ENCODE measurements at regions not wholly inside any gene's neighbourhood (a gene's known extent, or its start where the extent isn't known, plus 50 kb on each side); places are given as distances from the start of the nearest gene placed in this dataset.
A peak's percentile ranks its signal among the peaks of the same experiment; 100 is the strongest.
"Not testable (repeated sequence)": the region's sequence is repeated elsewhere in the genome, so short reads cannot be mapped to it uniquely, and the experiment has no call there.

DNA sequence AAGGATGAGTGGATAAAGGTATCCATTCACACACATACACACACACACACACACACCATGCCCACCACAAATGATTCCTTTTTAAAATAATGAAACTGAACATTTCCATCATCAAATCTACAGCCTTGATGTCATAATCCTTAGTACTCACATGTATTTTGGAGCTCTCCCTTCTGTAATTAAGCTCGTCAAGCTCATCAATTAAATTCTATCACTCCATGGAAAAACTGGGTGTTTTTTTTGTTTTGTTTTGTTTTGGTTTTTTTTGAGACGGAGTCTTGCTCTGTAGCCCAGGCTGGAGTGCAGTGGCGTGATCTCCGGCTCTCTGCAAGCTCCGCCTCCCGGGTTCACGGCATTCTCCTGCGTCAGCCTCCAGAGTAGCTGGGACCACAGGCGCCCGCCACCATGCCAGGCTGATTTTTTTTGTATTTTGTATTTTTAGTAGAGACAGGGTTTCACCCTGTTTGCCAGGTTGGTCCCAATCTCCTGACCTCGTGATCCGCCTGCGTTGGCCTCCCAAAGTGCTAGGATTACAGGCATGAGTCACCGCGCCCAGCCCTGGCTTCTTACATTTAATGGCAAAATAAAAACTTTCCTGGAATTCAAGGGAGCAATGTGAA, 78.6 kb upstream of the RGPD4 start:
- Histone ChIP-seq H3K4me1 (ENCODE audit: control insufficient read depth in 2 of 2, insufficient read depth in 2 of 2, low read length in 1 of 2) (no peaks in the 10 kb centered on the region), H3K27ac (ENCODE audit: low read depth in 2 of 2, low read length in 1 of 2) (no peak overlapping the region), H3K27me3 (ENCODE audit: control insufficient read depth in 1 of 2, insufficient read depth in 2 of 2, low read length in 2 of 2) (no peaks in the 10 kb centered on the region), H3K36me3 (ENCODE audit: control insufficient read depth in 2 of 2, insufficient read depth in 2 of 2, low read length in 1 of 2) (no peaks in the 10 kb centered on the region), H3K4me3 (ENCODE audit: low read depth in 1 of 2, low read length in 2 of 2) (no peak overlapping the region), H3K9me3 (ENCODE audit: control insufficient read depth in 2 of 2, insufficient read depth in 1 of 2, low read depth in 1 of 2, low read length in 1 of 2) (no peaks in the 10 kb centered on the region)
- 93 to 94% methylated on average over 15 of the region's 15 CpGs for WGBS, 2 donors

DNA sequence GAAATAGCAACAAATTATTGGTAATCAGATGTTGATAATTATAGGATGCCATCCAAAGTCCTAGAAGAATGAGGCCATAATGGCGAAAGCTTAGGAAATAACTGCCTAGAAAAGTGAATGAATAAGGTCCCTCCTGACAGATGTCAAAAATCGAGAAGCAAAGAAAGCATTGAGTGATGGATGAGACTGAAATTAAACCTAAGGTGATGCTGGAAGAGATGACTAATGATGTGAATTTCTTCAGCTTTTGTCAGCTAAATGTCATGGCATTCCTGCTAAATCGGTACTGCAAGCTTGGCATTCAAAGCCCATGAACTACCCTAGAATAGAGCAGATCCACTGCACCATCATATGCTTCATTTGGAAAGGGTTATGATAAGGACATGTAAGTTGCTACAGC, 74.8 kb upstream of the RGPD4 start:
- H3K4me1 ChIP-seq (ENCODE audit: control insufficient read depth in 2 of 2, insufficient read depth in 2 of 2, low read length in 1 of 2), result no peaks in the 10 kb centered on the region
- no peak overlapping the region for H3K4me3 ChIP-seq (ENCODE audit: low read depth in 1 of 2, low read length in 2 of 2)
- no peaks in the 10 kb centered on the region for H3K27me3 ChIP-seq (ENCODE audit: control insufficient read depth in 1 of 2, insufficient read depth in 2 of 2, low read length in 2 of 2)
- H3K27ac ChIP-seq (ENCODE audit: low read depth in 2 of 2, low read length in 1 of 2), result no peak overlapping the region
- H3K9me3 ChIP-seq (ENCODE audit: control insufficient read depth in 2 of 2, insufficient read depth in 1 of 2, low read depth in 1 of 2, low read length in 1 of 2), result no peaks in the 10 kb centered on the region
- whole genome bisulfite sequencing, 2 donors, result 79 to 80% methylated on average over 3 of the region's 3 CpGs
- no peaks in the 10 kb centered on the region for H3K36me3 ChIP-seq (ENCODE audit: control insufficient read depth in 2 of 2, insufficient read depth in 2 of 2, low read length in 1 of 2)

- not testable (repeated sequence) for H3K36me3 ChIP-seq (ENCODE audit: control insufficient read depth in 2 of 2, insufficient read depth in 2 of 2, low read length in 1 of 2); H3K4me3 ChIP-seq (ENCODE audit: low read depth in 1 of 2, low read length in 2 of 2); H3K9me3 ChIP-seq (ENCODE audit: control insufficient read depth in 2 of 2, insufficient read depth in 1 of 2, low read depth in 1 of 2, low read length in 1 of 2); H3K27ac ChIP-seq (ENCODE audit: low read depth in 2 of 2, low read length in 1 of 2); H3K4me1 ChIP-seq (ENCODE audit: control insufficient read depth in 2 of 2, insufficient read depth in 2 of 2, low read length in 1 of 2); H3K27me3 ChIP-seq (ENCODE audit: control insufficient read depth in 1 of 2, insufficient read depth in 2 of 2, low read length in 2 of 2)
- 84% methylated on average over 8 of the region's 8 CpGs for WGBS, 2 donors
These were observed 72.9 kb upstream of the RGPD4 start for GRCh38 chr2:107753806-107754205.

- H3K4me1 ChIP-seq (ENCODE audit: control insufficient read depth in 2 of 2, insufficient read depth in 2 of 2, low read length in 1 of 2), result no peaks in the 10 kb centered on the region
- no peaks in the 10 kb centered on the region for H3K27me3 ChIP-seq (ENCODE audit: control insufficient read depth in 1 of 2, insufficient read depth in 2 of 2, low read length in 2 of 2)
- no peaks in the 10 kb centered on the region for H3K9me3 ChIP-seq (ENCODE audit: control insufficient read depth in 2 of 2, insufficient read depth in 1 of 2, low read depth in 1 of 2, low read length in 1 of 2)
- no peak overlapping the region for H3K27ac ChIP-seq (ENCODE audit: low read depth in 2 of 2, low read length in 1 of 2)
- no peaks in the 10 kb centered on the region for H3K36me3 ChIP-seq (ENCODE audit: control insufficient read depth in 2 of 2, insufficient read depth in 2 of 2, low read length in 1 of 2)
- 86 to 93% methylated on average over 5 of the region's 5 CpGs for WGBS, 2 donors
- no peak overlapping the region for H3K4me3 ChIP-seq (ENCODE audit: low read depth in 1 of 2, low read length in 2 of 2)
These were observed 69.5 kb upstream of the RGPD4 start for GRCh38 chr2:107757223-107757622.

DNA sequence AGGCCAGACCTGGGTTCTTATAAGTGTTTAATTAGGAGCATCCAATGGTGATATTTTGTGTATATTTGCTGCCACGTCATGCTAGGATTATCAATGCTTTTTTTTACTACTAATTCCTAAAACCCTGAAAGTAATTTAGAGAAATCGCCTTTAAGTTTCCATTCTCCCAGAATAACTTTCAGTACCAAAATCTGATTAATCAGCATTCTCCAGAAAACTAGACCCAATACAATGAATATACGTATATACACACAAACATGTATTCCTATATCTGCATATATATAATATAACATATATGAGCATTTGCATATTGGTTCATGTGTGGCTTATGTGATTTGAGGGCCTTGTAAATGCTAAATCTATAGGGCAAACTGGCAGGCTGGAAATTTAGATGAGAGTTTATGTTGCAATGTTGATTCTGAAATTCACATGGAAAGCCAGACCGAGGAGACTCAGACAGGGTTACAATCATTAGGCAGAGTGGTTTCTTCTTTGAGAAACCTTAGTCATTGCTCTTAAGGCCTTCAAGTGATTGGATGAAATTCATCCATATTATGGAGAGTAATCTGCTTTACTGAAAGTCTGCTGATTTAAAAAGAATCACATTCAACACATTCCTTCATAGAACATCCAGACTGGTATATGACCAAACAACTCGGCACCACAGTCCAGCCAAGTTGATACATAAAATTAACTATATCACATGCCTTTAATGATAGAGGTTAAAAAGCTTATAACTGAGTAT, 65.9 kb upstream of the RGPD4 start:
- WGBS, 2 donors, result 84 to 89% methylated on average over 5 of the region's 5 CpGs
- no peak overlapping the region for H3K27ac ChIP-seq (ENCODE audit: low read depth in 2 of 2, low read length in 1 of 2)

DNA sequence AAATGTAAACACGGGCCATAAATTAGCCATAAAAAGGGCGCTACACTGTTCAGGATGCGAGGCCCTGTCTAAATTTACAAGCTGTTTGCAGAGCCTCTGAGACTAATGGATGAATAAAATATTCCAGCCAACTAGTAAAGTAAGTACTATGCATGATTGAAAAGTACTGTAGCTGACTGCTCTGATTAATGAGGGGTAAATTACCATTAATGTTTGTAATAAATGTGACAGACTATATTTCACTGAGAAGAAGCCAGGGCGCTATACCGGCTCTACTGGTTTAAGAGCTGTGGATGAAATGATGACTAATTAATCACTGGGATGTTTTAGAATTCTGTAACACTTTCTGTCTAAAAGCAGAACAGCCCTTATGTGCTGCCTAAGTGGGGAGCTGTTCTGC, 54.3 kb upstream of the RGPD4 start:
- Histone ChIP-seq H3K27ac (ENCODE audit: low read depth in 2 of 2, low read length in 1 of 2) (peak overlapping the region in 1 of 2 donors; percentile 9), H3K4me1 (ENCODE audit: control insufficient read depth in 2 of 2, insufficient read depth in 2 of 2, low read length in 1 of 2) (peaks cover 2 to 4% of the 10 kb centered on the region in 2 donors), H3K36me3 (ENCODE audit: control insufficient read depth in 2 of 2, insufficient read depth in 2 of 2, low read length in 1 of 2) (no peaks in the 10 kb centered on the region), H3K4me3 (ENCODE audit: low read depth in 1 of 2, low read length in 2 of 2) (no peak overlapping the region), H3K9me3 (ENCODE audit: control insufficient read depth in 2 of 2, insufficient read depth in 1 of 2, low read depth in 1 of 2, low read length in 1 of 2) (no peaks in the 10 kb centered on the region), H3K27me3 (ENCODE audit: control insufficient read depth in 1 of 2, insufficient read depth in 2 of 2, low read length in 2 of 2) (no peaks in the 10 kb centered on the region)
- 38 to 51% methylated on average over 5 of the region's 5 CpGs for WGBS, 2 donors

More for the DNA sequence above, 65.9 kb upstream of the RGPD4 start:
- Histone ChIP-seq H3K4me3 (ENCODE audit: low read depth in 1 of 2, low read length in 2 of 2) (no peak overlapping the region), H3K4me1 (ENCODE audit: control insufficient read depth in 2 of 2, insufficient read depth in 2 of 2, low read length in 1 of 2) (peaks cover 0 to 3% of the 10 kb centered on the region in 2 donors), H3K9me3 (ENCODE audit: control insufficient read depth in 2 of 2, insufficient read depth in 1 of 2, low read depth in 1 of 2, low read length in 1 of 2) (no peaks in the 10 kb centered on the region), H3K27me3 (ENCODE audit: control insufficient read depth in 1 of 2, insufficient read depth in 2 of 2, low read length in 2 of 2) (no peaks in the 10 kb centered on the region), H3K36me3 (ENCODE audit: control insufficient read depth in 2 of 2, insufficient read depth in 2 of 2, low read length in 1 of 2) (no peaks in the 10 kb centered on the region)

GRCh38 chr2:107775211-107775610, 51.5 kb upstream of the RGPD4 start:
- 82 to 84% methylated on average over 5 of the region's 5 CpGs for WGBS, 2 donors

DNA sequence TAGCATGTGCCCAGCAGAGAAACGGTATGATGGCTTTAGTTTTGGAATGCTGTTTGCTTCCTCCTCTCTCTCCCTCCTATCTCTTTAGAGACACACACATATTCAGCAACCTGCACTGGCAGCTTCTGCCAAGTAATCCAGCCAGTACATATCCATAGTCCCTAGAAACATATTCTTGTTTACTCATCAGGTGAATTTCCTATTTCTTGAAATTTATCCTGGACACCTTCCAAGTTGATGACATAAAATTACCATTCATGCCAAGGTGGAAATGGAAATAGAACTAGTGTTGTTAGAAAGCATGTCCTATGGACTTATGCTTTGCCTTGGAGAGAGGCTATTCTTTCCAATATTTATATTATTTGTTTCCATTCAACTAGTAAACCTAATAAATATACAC, 50.9 kb upstream of the RGPD4 start:
- Histone ChIP-seq H3K27ac (ENCODE audit: low read depth in 2 of 2, low read length in 1 of 2) (no peak overlapping the region), H3K36me3 (ENCODE audit: control insufficient read depth in 2 of 2, insufficient read depth in 2 of 2, low read length in 1 of 2) (no peaks in the 10 kb centered on the region), H3K27me3 (ENCODE audit: control insufficient read depth in 1 of 2, insufficient read depth in 2 of 2, low read length in 2 of 2) (no peaks in the 10 kb centered on the region), H3K4me3 (ENCODE audit: low read depth in 1 of 2, low read length in 2 of 2) (no peak overlapping the region), H3K9me3 (ENCODE audit: control insufficient read depth in 2 of 2, insufficient read depth in 1 of 2, low read depth in 1 of 2, low read length in 1 of 2) (no peaks in the 10 kb centered on the region), H3K4me1 (ENCODE audit: control insufficient read depth in 2 of 2, insufficient read depth in 2 of 2, low read length in 1 of 2) (peaks cover 2 to 4% of the 10 kb centered on the region in 2 donors)
- 31% methylated on average over 1 of the region's 1 CpG for WGBS, 2 donors

More at GRCh38 chr2:107775211-107775610, 51.5 kb upstream of the RGPD4 start:
- Histone ChIP-seq H3K9me3 (ENCODE audit: control insufficient read depth in 2 of 2, insufficient read depth in 1 of 2, low read depth in 1 of 2, low read length in 1 of 2) (no peaks in the 10 kb centered on the region), H3K36me3 (ENCODE audit: control insufficient read depth in 2 of 2, insufficient read depth in 2 of 2, low read length in 1 of 2) (no peaks in the 10 kb centered on the region), H3K4me1 (ENCODE audit: control insufficient read depth in 2 of 2, insufficient read depth in 2 of 2, low read length in 1 of 2) (peaks cover 2 to 4% of the 10 kb centered on the region in 2 donors), H3K4me3 (ENCODE audit: low read depth in 1 of 2, low read length in 2 of 2) (no peak overlapping the region), H3K27ac (ENCODE audit: low read depth in 2 of 2, low read length in 1 of 2) (no peak overlapping the region), H3K27me3 (ENCODE audit: control insufficient read depth in 1 of 2, insufficient read depth in 2 of 2, low read length in 2 of 2) (no peaks in the 10 kb centered on the region)

- Histone ChIP-seq H3K27me3 (ENCODE audit: control insufficient read depth in 1 of 2, insufficient read depth in 2 of 2, low read length in 2 of 2) (no peaks in the 10 kb centered on the region), H3K4me1 (ENCODE audit: control insufficient read depth in 2 of 2, insufficient read depth in 2 of 2, low read length in 1 of 2) (peaks cover 2 to 4% of the 10 kb centered on the region in 2 donors), H3K27ac (ENCODE audit: low read depth in 2 of 2, low read length in 1 of 2) (no peak overlapping the region), H3K9me3 (ENCODE audit: control insufficient read depth in 2 of 2, insufficient read depth in 1 of 2, low read depth in 1 of 2, low read length in 1 of 2) (no peaks in the 10 kb centered on the region), H3K36me3 (ENCODE audit: control insufficient read depth in 2 of 2, insufficient read depth in 2 of 2, low read length in 1 of 2) (no peaks in the 10 kb centered on the region), H3K4me3 (ENCODE audit: low read depth in 1 of 2, low read length in 2 of 2) (no peak overlapping the region)
- 91 to 94% methylated on average over 2 of the region's 2 CpGs for WGBS, 2 donors
These were observed 50.3 kb upstream of the RGPD4 start for GRCh38 chr2:107776362-107776761.
